Activated CD4-positive, alpha-beta T cell treated with anti-CD3 and anti-CD28 coated beads, Interleukin-2, amount 10 ng/mL, durations not matched to agents 24 days and 14 days (primary cell): ENCODE measurements at regions not wholly inside any gene's neighbourhood (a gene's known extent, or its start where the extent isn't known, plus 50 kb on each side); places are given as distances from the start of the nearest gene placed in this dataset.

Source experiments
- DNase-seq: peaks from one replicate; pipeline ENCODE4 v3.0.0; 2022
- H3K27ac Mint-ChIP-seq: one replicate; pipeline ENCODE4 v1.8.0; 2022; ENCODE audit warnings: mild to moderate bottlenecking, mixed read lengths
- H3K27me3 Mint-ChIP-seq: one replicate; pipeline ENCODE4 v1.8.0; 2022; ENCODE audit warnings: mixed read lengths
- H3K36me3 Mint-ChIP-seq: one replicate; pipeline ENCODE4 v1.8.0; 2022; ENCODE audit warnings: low read depth, mild to moderate bottlenecking, mixed read lengths
- H3K4me1 Mint-ChIP-seq: one replicate; pipeline ENCODE4 v1.8.0; 2021; ENCODE audit warnings: mixed read lengths
- H3K4me3 Mint-ChIP-seq: one replicate; pipeline ENCODE4 v1.8.0; 2022; ENCODE audit warnings: mild to moderate bottlenecking, moderate library complexity, mixed read lengths
- H3K9me3 Mint-ChIP-seq: one replicate; pipeline ENCODE4 v1.8.0; 2021; ENCODE audit warnings: mixed read lengths
- intact Hi-C: fragments of 100-400 bp; cut with micrococcal nuclease; formaldehyde crosslinking; loops from one replicate; pipeline ENCODE4 v1.15.1; 2023

GRCh38 chr10:84801916-84802315 lies 473.5 kb downstream of the CCSER2 start:
- H3K9me3 Mint-ChIP-seq = no peaks in the 10 kb centered on the region
- no peak overlapping the region for H3K27ac Mint-ChIP-seq
- intact Hi-C loops = no loop called here
- H3K36me3 Mint-ChIP-seq = no peaks in the 10 kb centered on the region
- no peaks in the 10 kb centered on the region for H3K4me1 Mint-ChIP-seq
- DNase-seq = peak; percentile 8
- no peak overlapping the region for H3K4me3 Mint-ChIP-seq
- no peaks in the 10 kb centered on the region for H3K27me3 Mint-ChIP-seq

GRCh38 chr10:84805149-84805548 lies 476.8 kb downstream of the CCSER2 start:
- Mint-ChIP-seq H3K36me3 (no peaks in the 10 kb centered on the region), H3K4me1 (no peaks in the 10 kb centered on the region), H3K4me3 (no peak overlapping the region), H3K27ac (no peak overlapping the region), H3K9me3 (no peaks in the 10 kb centered on the region), H3K27me3 (no peaks in the 10 kb centered on the region)
- intact Hi-C loops = no loop called here
- peak; percentile 8 for DNase-seq

- H3K27me3 Mint-ChIP-seq = no peaks in the 10 kb centered on the region
- no peaks in the 10 kb centered on the region for H3K36me3 Mint-ChIP-seq
- no peak overlapping the region for H3K27ac Mint-ChIP-seq
- intact Hi-C loops = no loop called here
- no peak for DNase-seq
- no peak overlapping the region for H3K4me3 Mint-ChIP-seq
- H3K4me1 Mint-ChIP-seq = no peaks in the 10 kb centered on the region
- H3K9me3 Mint-ChIP-seq = no peaks in the 10 kb centered on the region
Measured at GRCh38 chr10:84811113-84811512, 482.7 kb downstream of the CCSER2 start.

- no peak overlapping the region for H3K4me3 Mint-ChIP-seq
- H3K9me3 Mint-ChIP-seq = no peaks in the 10 kb centered on the region
- no peaks in the 10 kb centered on the region for H3K4me1 Mint-ChIP-seq
- H3K27ac Mint-ChIP-seq = no peak overlapping the region
- DNase-seq = no peak
- no peaks in the 10 kb centered on the region for H3K36me3 Mint-ChIP-seq
- intact Hi-C loops = no loop called here
- H3K27me3 Mint-ChIP-seq = no peaks in the 10 kb centered on the region
Measured at GRCh38 chr10:84818961-84819360, 490.6 kb downstream of the CCSER2 start.

GRCh38 chr10:84820120-84820519 lies 491.7 kb downstream of the CCSER2 start:
- Mint-ChIP-seq H3K9me3 (no peaks in the 10 kb centered on the region), H3K36me3 (no peaks in the 10 kb centered on the region), H3K27ac (no peak overlapping the region), H3K27me3 (no peaks in the 10 kb centered on the region), H3K4me3 (no peak overlapping the region), H3K4me1 (no peaks in the 10 kb centered on the region)
- no peak for DNase-seq
- intact Hi-C loops = no loop called here

GRCh38 chr10:84820596-84820995 lies 492.2 kb downstream of the CCSER2 start:
- Mint-ChIP-seq H3K4me1 (no peaks in the 10 kb centered on the region), H3K4me3 (no peak overlapping the region), H3K9me3 (no peaks in the 10 kb centered on the region), H3K27me3 (no peaks in the 10 kb centered on the region), H3K36me3 (no peaks in the 10 kb centered on the region), H3K27ac (no peak overlapping the region)
- DNase-seq = no peak
- intact Hi-C loops = no loop called here

- no peaks in the 10 kb centered on the region for H3K36me3 Mint-ChIP-seq
- H3K27me3 Mint-ChIP-seq = peaks cover 2% of the 10 kb centered on the region
- no peaks in the 10 kb centered on the region for H3K9me3 Mint-ChIP-seq
- H3K4me3 Mint-ChIP-seq = no peak overlapping the region
- H3K4me1 Mint-ChIP-seq = no peaks in the 10 kb centered on the region
- no peak for DNase-seq
- intact Hi-C loops = no loop called here
- no peak overlapping the region for H3K27ac Mint-ChIP-seq
Measured at GRCh38 chr10:84822931-84823630, 494.7 kb downstream of the CCSER2 start.

- no peak overlapping the region for H3K4me3 Mint-ChIP-seq
- no peaks in the 10 kb centered on the region for H3K4me1 Mint-ChIP-seq
- DNase-seq = no peak
- H3K27me3 Mint-ChIP-seq = peaks cover 2% of the 10 kb centered on the region
- no peaks in the 10 kb centered on the region for H3K9me3 Mint-ChIP-seq
- no peaks in the 10 kb centered on the region for H3K36me3 Mint-ChIP-seq
- no peak overlapping the region for H3K27ac Mint-ChIP-seq
- intact Hi-C loops = no loop called here
Measured at GRCh38 chr10:84824525-84824924, 496.1 kb downstream of the CCSER2 start.

GRCh38 chr10:84825330-84825729 lies 496.9 kb downstream of the CCSER2 start:
- peaks cover 2% of the 10 kb centered on the region for H3K27me3 Mint-ChIP-seq
- no peaks in the 10 kb centered on the region for H3K4me1 Mint-ChIP-seq
- no peaks in the 10 kb centered on the region for H3K36me3 Mint-ChIP-seq
- no peak overlapping the region for H3K4me3 Mint-ChIP-seq
- H3K27ac Mint-ChIP-seq = no peak overlapping the region
- H3K9me3 Mint-ChIP-seq = no peaks in the 10 kb centered on the region
- intact Hi-C loops = no loop called here
- DNase-seq = no peak

- Mint-ChIP-seq H3K9me3 (no peaks in the 10 kb centered on the region), H3K36me3 (no peaks in the 10 kb centered on the region), H3K27ac (no peak overlapping the region), H3K27me3 (peaks cover 2% of the 10 kb centered on the region), H3K4me1 (no peaks in the 10 kb centered on the region), H3K4me3 (no peak overlapping the region)
- intact Hi-C loops = no loop called here
- DNase-seq = no peak
Measured at GRCh38 chr10:84826704-84827103, 498.3 kb downstream of the CCSER2 start.

GRCh38 chr10:84829131-84829530 lies 500.7 kb downstream of the CCSER2 start:
- Mint-ChIP-seq H3K4me3 (no peak overlapping the region), H3K27me3 (peaks cover 2% of the 10 kb centered on the region), H3K36me3 (no peaks in the 10 kb centered on the region), H3K9me3 (no peaks in the 10 kb centered on the region), H3K27ac (no peak overlapping the region), H3K4me1 (no peaks in the 10 kb centered on the region)
- no peak for DNase-seq
- intact Hi-C loops = no loop called here

- Mint-ChIP-seq H3K9me3 (no peaks in the 10 kb centered on the region), H3K36me3 (no peaks in the 10 kb centered on the region), H3K27me3 (no peaks in the 10 kb centered on the region), H3K4me3 (no peak overlapping the region), H3K27ac (no peak overlapping the region), H3K4me1 (no peaks in the 10 kb centered on the region)
- intact Hi-C loops = no loop called here
- DNase-seq = no peak
Measured at GRCh38 chr10:84837041-84837812, 508.8 kb downstream of the CCSER2 start.

- no peaks in the 10 kb centered on the region for H3K9me3 Mint-ChIP-seq
- H3K4me3 Mint-ChIP-seq = no peak overlapping the region
- H3K27ac Mint-ChIP-seq = no peak overlapping the region
- intact Hi-C loops = no loop called here
- DNase-seq = no peak
- H3K36me3 Mint-ChIP-seq = no peaks in the 10 kb centered on the region
- H3K27me3 Mint-ChIP-seq = no peaks in the 10 kb centered on the region
- no peaks in the 10 kb centered on the region for H3K4me1 Mint-ChIP-seq
Measured at GRCh38 chr10:84837877-84838276, 509.5 kb downstream of the CCSER2 start.

GRCh38 chr10:84838851-84839250 lies 510.5 kb downstream of the CCSER2 start:
- Mint-ChIP-seq H3K4me3 (no peak overlapping the region), H3K4me1 (no peaks in the 10 kb centered on the region), H3K27ac (no peak overlapping the region), H3K36me3 (no peaks in the 10 kb centered on the region), H3K9me3 (no peaks in the 10 kb centered on the region), H3K27me3 (no peaks in the 10 kb centered on the region)
- intact Hi-C loops = no loop called here
- no peak for DNase-seq

GRCh38 chr10:84842593-84842992 lies 514.2 kb downstream of the CCSER2 start:
- no peak for DNase-seq
- no peaks in the 10 kb centered on the region for H3K4me1 Mint-ChIP-seq
- no peaks in the 10 kb centered on the region for H3K9me3 Mint-ChIP-seq
- no peaks in the 10 kb centered on the region for H3K36me3 Mint-ChIP-seq
- H3K4me3 Mint-ChIP-seq = no peak overlapping the region
- H3K27ac Mint-ChIP-seq = no peak overlapping the region
- no peaks in the 10 kb centered on the region for H3K27me3 Mint-ChIP-seq
- intact Hi-C loops = no loop called here
